ENCODE measurements at regions not wholly inside any gene's neighbourhood (a gene's known extent, or its start where the extent isn't known, plus 50 kb on each side); places are given as distances from the start of the nearest gene placed in this dataset.

GRCh38 chr2:150850641-150851040 is 363.2 kb upstream of the RND3 start:
- TF ChIP-seq CTCF (IDR thresholded peaks at IDR 0.05; ENCODE audit: borderline replicate concordance, control extremely low read depth, extremely low read depth, insufficient read depth, missing control alignments), result no peak
- in situ Hi-C loops (cut with MboI; ENCODE audit: low sequenced_read_pairs, unreplicated experiment), result no loop called here
- DNase-seq (ENCODE audit: low spot score), result no peak

GRCh38 chr2:150847578-150847977 is 360.1 kb upstream of the RND3 start:
- no peak for DNase-seq (ENCODE audit: low spot score)
- in situ Hi-C loops (cut with MboI; ENCODE audit: low sequenced_read_pairs, unreplicated experiment), result no loop called here

GRCh38 chr2:150846691-150847090 is 359.2 kb upstream of the RND3 start:
- no peak for DNase-seq (ENCODE audit: low spot score)
- in situ Hi-C loops (cut with MboI; ENCODE audit: low sequenced_read_pairs, unreplicated experiment), result no loop called here
- TF ChIP-seq CTCF (IDR thresholded peaks at IDR 0.05; ENCODE audit: borderline replicate concordance, control extremely low read depth, extremely low read depth, insufficient read depth, missing control alignments), result no peak

More at GRCh38 chr2:150847578-150847977, 360.1 kb upstream of the RND3 start:
- TF ChIP-seq CTCF (IDR thresholded peaks at IDR 0.05; ENCODE audit: borderline replicate concordance, control extremely low read depth, extremely low read depth, insufficient read depth, missing control alignments), result no peak

- DNase-seq (ENCODE audit: low spot score), result no peak
- in situ Hi-C loops (cut with MboI; ENCODE audit: low sequenced_read_pairs, unreplicated experiment), result no loop called here
- no peak for TF ChIP-seq CTCF (IDR thresholded peaks at IDR 0.05; ENCODE audit: borderline replicate concordance, control extremely low read depth, extremely low read depth, insufficient read depth, missing control alignments)
Measured at GRCh38 chr2:150832686-150833085, 345.2 kb upstream of the RND3 start.

GRCh38 chr2:150824118-150824517 is 336.7 kb upstream of the RND3 start:
- DNase-seq (ENCODE audit: low spot score), result no peak
- TF ChIP-seq CTCF (IDR thresholded peaks at IDR 0.05; ENCODE audit: borderline replicate concordance, control extremely low read depth, extremely low read depth, insufficient read depth, missing control alignments), result no peak
- in situ Hi-C loops (cut with MboI; ENCODE audit: low sequenced_read_pairs, unreplicated experiment), result no loop called here

GRCh38 chr2:150817422-150817821 is 330.0 kb upstream of the RND3 start:
- in situ Hi-C loops (cut with MboI; ENCODE audit: low sequenced_read_pairs, unreplicated experiment), result no loop called here
- DNase-seq (ENCODE audit: low spot score), result no peak

More at GRCh38 chr2:150817422-150817821, 330.0 kb upstream of the RND3 start:
- no peak for TF ChIP-seq CTCF (IDR thresholded peaks at IDR 0.05; ENCODE audit: borderline replicate concordance, control extremely low read depth, extremely low read depth, insufficient read depth, missing control alignments)

Data from GM13976 (cell line).